WTC11 (cell line): ENCODE measurements at regions not wholly inside any gene's neighbourhood (a gene's known extent, or its start where the extent isn't known, plus 50 kb on each side); places are given as distances from the start of the nearest gene placed in this dataset.

Experiments
- ATAC-seq: fragments of 200-7000 bp; cut with Tn5 transposase; 2 replicates; pipeline ENCODE4 v1.10.0; 2021; ENCODE audit warnings: mild to moderate bottlenecking, moderate library complexity
- CTCF ChIA-PET: fragments of 300-600 bp; sonication (Branson Sonifier 250); formaldehyde crosslinking; loops from one replicate; lab custom pipeline; 2021; ENCODE audit warnings: antibody characterized with exemption; lab: Charles Lee
- POLR2A ChIA-PET: fragments of 350-600 bp; sonication (Branson Sonifier 250); formaldehyde crosslinking; loops from one replicate; lab custom pipeline; 2021; ENCODE audit warnings: antibody characterized with exemption; lab: Charles Lee
- DNase-seq: peaks from one replicate; pipeline ENCODE4 v3.0.0; 2021; ENCODE audit warnings: low spot score
- H3K27ac Mint-ChIP-seq: 2 replicates; pipeline ENCODE4 v1.8.0; 2021; ENCODE audit warnings: mixed read lengths
- H3K27me3 Mint-ChIP-seq: 2 replicates; pipeline ENCODE4 v1.8.0; 2021; ENCODE audit warnings: low read depth, mild to moderate bottlenecking, moderate library complexity, mixed read lengths
- H3K36me3 Mint-ChIP-seq: 2 replicates; pipeline ENCODE4 v1.8.0; 2021; ENCODE audit warnings: mixed read lengths
- H3K4me1 Mint-ChIP-seq: 2 replicates; pipeline ENCODE4 v1.8.0; 2022; ENCODE audit warnings: mixed read lengths
- H3K4me3 Mint-ChIP-seq: 2 replicates; pipeline ENCODE4 v1.8.0; 2021; ENCODE audit warnings: mild to moderate bottlenecking, moderate library complexity, mixed read lengths
- H3K9me3 Mint-ChIP-seq: 2 replicates; pipeline ENCODE4 v1.8.0; 2021; ENCODE audit warnings: mixed read lengths
- CREM ChIP-seq: sonication (generic); formaldehyde crosslinking; IDR thresholded peaks from 2 replicates; pipeline ENCODE4 v1.8.1; 2022; ENCODE audit warnings: mild to moderate bottlenecking, missing genetic modification reagents, moderate library complexity
- CTCF ChIP-seq: fragments of 200-600 bp; IDR thresholded peaks from 2 replicates; pipeline ENCODE4 v1.8.0; 2022; ENCODE audit warnings: antibody characterized with exemption
- ELF4 ChIP-seq: sonication (generic); formaldehyde crosslinking; IDR thresholded peaks from 2 replicates; pipeline ENCODE4 v1.8.1; 2022; ENCODE audit warnings: low read depth, mild to moderate bottlenecking, moderate library complexity, missing genetic modification reagents
- ETV6 ChIP-seq: sonication (generic); formaldehyde crosslinking; IDR thresholded peaks from 2 replicates; pipeline ENCODE4 v1.8.1; 2022; ENCODE audit warnings: mild to moderate bottlenecking, missing genetic modification reagents
- HMGXB4 ChIP-seq: sonication (generic); formaldehyde crosslinking; IDR thresholded peaks from 2 replicates; pipeline ENCODE4 v1.8.1; 2023; ENCODE audit warnings: mild to moderate bottlenecking, moderate library complexity, missing genetic modification reagents
- IRF2 ChIP-seq: sonication (generic); formaldehyde crosslinking; IDR thresholded peaks from 2 replicates; pipeline ENCODE4 v1.8.0; 2022; ENCODE audit warnings: low read depth, missing genetic modification reagents, borderline replicate concordance
- JUN ChIP-seq: sonication (generic); formaldehyde crosslinking; IDR thresholded peaks from 2 replicates; pipeline ENCODE4 v1.8.0; 2023; ENCODE audit warnings: mild to moderate bottlenecking, missing genetic modification reagents
- NR3C1 ChIP-seq: sonication (generic); formaldehyde crosslinking; conservative IDR thresholded peaks from 2 replicates; pipeline ENCODE4 v1.8.1; 2023; ENCODE audit warnings: low read depth, mild to moderate bottlenecking, missing genetic modification reagents
- OVOL2 ChIP-seq: fragments of 250-450 bp; sonication (Bioruptor Pico); IDR thresholded peaks from 2 replicates; pipeline ENCODE4 v1.9.0; 2021; ENCODE audit warnings: mild to moderate bottlenecking, borderline replicate concordance
- PREB ChIP-seq: sonication (generic); formaldehyde crosslinking; IDR thresholded peaks from 2 replicates; pipeline ENCODE4 v1.8.1; 2022; ENCODE audit warnings: mild to moderate bottlenecking, missing genetic modification reagents, moderate library complexity, borderline replicate concordance
- PRRX2 ChIP-seq: fragments of 250-450 bp; sonication (Bioruptor Pico); IDR thresholded peaks from 2 replicates; pipeline ENCODE4 v1.8.0; 2021; ENCODE audit warnings: mild to moderate bottlenecking
- RORB ChIP-seq: fragments of 250-450 bp; sonication (Bioruptor Pico); IDR thresholded peaks from 2 replicates; pipeline ENCODE4 v1.9.0; 2021; ENCODE audit warnings: mild to moderate bottlenecking
- SP1 ChIP-seq: sonication (generic); formaldehyde crosslinking; conservative IDR thresholded peaks from 2 replicates; pipeline ENCODE4 v1.8.1; 2022; ENCODE audit warnings: missing genetic modification reagents
- STAT6 ChIP-seq: sonication (generic); formaldehyde crosslinking; conservative IDR thresholded peaks from 2 replicates; pipeline ENCODE4 v1.8.1; 2023; ENCODE audit warnings: mild to moderate bottlenecking, low read depth, missing genetic modification reagents, moderate library complexity
- TEAD1 ChIP-seq: sonication (generic); formaldehyde crosslinking; IDR thresholded peaks from 2 replicates; pipeline ENCODE4 v1.8.0; 2022; ENCODE audit warnings: mild to moderate bottlenecking, missing genetic modification reagents
- ZBTB21 ChIP-seq: sonication (generic); formaldehyde crosslinking; IDR thresholded peaks from 2 replicates; pipeline ENCODE4 v1.8.1; 2023; ENCODE audit warnings: mild to moderate bottlenecking, missing genetic modification reagents, borderline replicate concordance
- ZNF281 ChIP-seq: sonication (generic); formaldehyde crosslinking; IDR thresholded peaks from 2 replicates; pipeline ENCODE4 v1.8.0; 2023; ENCODE audit warnings: mild to moderate bottlenecking, missing genetic modification reagents
- ZNF396 ChIP-seq: fragments of 250-450 bp; sonication (Bioruptor Pico); IDR thresholded peaks from 2 replicates; pipeline ENCODE4 v1.8.0; 2021; ENCODE audit warnings: mild to moderate bottlenecking, moderate library complexity, borderline replicate concordance
- ZNF532 ChIP-seq: fragments of 250-450 bp; sonication (Bioruptor Pico); IDR thresholded peaks from 2 replicates; pipeline ENCODE4 v1.9.0; 2021; ENCODE audit warnings: mild to moderate bottlenecking, borderline replicate concordance

- ChIA-PET CTCF (no interaction called here), POLR2A (no interaction called here)
- no peak for DNase-seq
- Mint-ChIP-seq H3K36me3 (peaks cover 16% of the 10 kb centered on the region), H3K4me3 (no peak overlapping the region), H3K9me3 (peaks cover 20% of the 10 kb centered on the region), H3K4me1 (no peaks in the 10 kb centered on the region), H3K27me3 (peaks cover 5% of the 10 kb centered on the region; the same call in 1 of the 2 replicates), H3K27ac (no peak overlapping the region)
- ATAC-seq, result no peak
- no peak for TF ChIP-seq STAT6
- no peak for TF ChIP-seq ZNF396 (CRISPR knock-in tag)
- TF ChIP-seq ZBTB21 (CRISPR knock-in tag), result no peak
- no peak for TF ChIP-seq OVOL2 (CRISPR knock-in tag)
- no peak for TF ChIP-seq IRF2
- TF ChIP-seq RORB (CRISPR knock-in tag), result no peak
- no peak for TF ChIP-seq ETV6 (CRISPR knock-in tag)
- TF ChIP-seq ZNF281 (CRISPR knock-in tag), result no peak
- TF ChIP-seq PREB (CRISPR knock-in tag), result no peak
- no peak for TF ChIP-seq SP1 (CRISPR knock-in tag)
- TF ChIP-seq ELF4 (CRISPR knock-in tag), result no peak
- no peak for TF ChIP-seq NR3C1
Observed at GRCh38 chr4:169826634-169827187, 69.0 kb upstream of the HPF1 start.

- Mint-ChIP-seq H3K27ac (no peak overlapping the region), H3K27me3 (peaks cover 5% of the 10 kb centered on the region; the same call in 1 of the 2 replicates), H3K4me3 (no peak overlapping the region), H3K4me1 (no peaks in the 10 kb centered on the region), H3K36me3 (peaks cover 11% of the 10 kb centered on the region), H3K9me3 (peaks cover 13% of the 10 kb centered on the region)
- peak; percentile 65 for DNase-seq
- CTCF ChIA-PET, result interaction anchor here (0.7 to 2.0 kb wide), 2 partner anchors 14 to 279 kb away, joined by 3 to 12 read pairs; no protein-coding TSS in a partner anchor
- peak; percentile 89 for ATAC-seq
- POLR2A ChIA-PET, result interaction anchor here (0.6 kb wide), 2 partner anchors 36 to 95 kb away, joined by 3 to 4 read pairs; no protein-coding TSS in a partner anchor
- TF ChIP-seq TEAD1 (CRISPR knock-in tag) (peak; percentile 81), ETV6 (CRISPR knock-in tag) (peak; percentile 55; the same call in 1 of the 2 replicates), PRRX2 (CRISPR knock-in tag) (no peak), CREM (CRISPR knock-in tag) (no peak), NR3C1 (no peak), CTCF (no peak), HMGXB4 (no peak), JUN (CRISPR knock-in tag) (peak; percentile 87; the same call in 1 of the 2 replicates), ZNF532 (CRISPR knock-in tag) (no peak)
Observed at GRCh38 chr4:169823685-169824084, 65.9 kb upstream of the HPF1 start.
